ENCODE measurements at regions not wholly inside any gene's neighbourhood (a gene's known extent, or its start where the extent isn't known, plus 50 kb on each side); places are given as distances from the start of the nearest gene placed in this dataset.

DNA sequence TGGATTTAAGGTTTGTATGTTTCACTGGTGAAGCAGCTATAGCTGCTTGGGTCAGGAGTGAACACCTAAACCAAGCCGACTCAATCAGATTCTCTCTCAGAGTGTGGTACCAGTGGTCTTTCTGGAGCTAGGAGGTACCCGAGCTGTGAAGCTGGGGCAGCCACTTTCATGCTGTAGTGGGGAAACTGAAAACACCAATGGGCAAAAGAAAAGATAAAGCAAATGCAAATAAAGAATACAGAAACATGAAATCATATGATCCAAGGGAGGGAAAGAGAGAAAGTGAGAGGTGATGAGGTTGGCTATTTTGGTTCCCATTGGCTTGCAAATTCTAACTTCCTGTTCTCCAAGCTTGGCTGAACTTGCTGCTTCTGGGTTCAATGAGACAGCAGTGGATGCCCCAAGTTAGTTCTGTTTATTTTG, 212.3 kb upstream of the CFAP20DC start:
- DNase-seq (ENCODE audit: insufficient read length, low spot score) = no peak
- no peak for TF ChIP-seq CTCF (IDR thresholded peaks at IDR 0.05; ENCODE audit: insufficient read depth, missing control alignments)
- FAIRE-seq = no peak

GRCh38 chr3:59261009-59261408, 211.2 kb upstream of the CFAP20DC start:
- FAIRE-seq = no peak
- no peak for TF ChIP-seq CTCF (IDR thresholded peaks at IDR 0.05; ENCODE audit: insufficient read depth, missing control alignments)
- DNase-seq (ENCODE audit: insufficient read length, low spot score) = no peak

DNA sequence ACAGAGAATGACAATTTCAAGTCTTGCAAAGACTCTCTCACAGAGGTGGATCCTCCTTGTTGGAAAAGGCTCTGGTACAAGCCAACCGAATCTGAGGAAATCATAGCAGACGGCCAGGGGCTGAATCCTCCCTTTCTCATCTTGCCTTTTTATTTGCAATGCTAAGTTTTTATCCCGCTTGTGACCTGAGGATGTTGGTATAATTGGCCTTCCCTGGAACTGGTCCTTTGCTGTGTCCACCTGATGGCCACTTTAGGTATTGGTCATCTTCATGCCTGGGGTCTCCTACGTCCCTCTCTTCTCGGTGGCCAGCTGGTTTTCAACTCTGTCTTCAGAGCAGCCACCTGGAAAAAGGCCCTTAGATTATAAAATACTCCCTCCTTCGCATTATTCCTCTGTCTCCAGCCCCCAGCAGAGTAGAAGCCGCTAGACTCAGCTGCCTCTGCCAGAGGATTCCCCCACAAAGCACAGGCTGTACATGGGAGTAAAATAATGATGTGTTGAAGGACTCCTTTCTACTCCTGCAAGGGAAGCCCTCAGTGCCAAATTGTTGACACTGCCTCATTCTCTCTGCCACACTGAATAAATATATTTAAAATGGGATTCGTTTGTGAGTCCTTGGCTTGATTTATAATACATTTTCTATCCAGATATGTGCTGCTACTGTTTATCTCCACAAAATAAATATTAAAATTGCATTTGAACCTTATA, 208.9 kb upstream of the CFAP20DC start:
- FAIRE-seq (no peak), DNase-seq (ENCODE audit: insufficient read length, low spot score) (no peak)
- no peak for TF ChIP-seq CTCF (IDR thresholded peaks at IDR 0.05; ENCODE audit: insufficient read depth, missing control alignments)

GRCh38 chr3:59257506-59257905, 207.7 kb upstream of the CFAP20DC start:
- DNase-seq (ENCODE audit: insufficient read length, low spot score) (no peak), FAIRE-seq (no peak)
- TF ChIP-seq CTCF (IDR thresholded peaks at IDR 0.05; ENCODE audit: insufficient read depth, missing control alignments) = no peak

- no peak for FAIRE-seq
- DNase-seq (ENCODE audit: insufficient read length, low spot score) = no peak
- TF ChIP-seq CTCF (IDR thresholded peaks at IDR 0.05; ENCODE audit: insufficient read depth, missing control alignments) = no peak
These were observed 206.4 kb upstream of the CFAP20DC start for GRCh38 chr3:59256230-59256629.

- TF ChIP-seq CTCF (IDR thresholded peaks at IDR 0.05; ENCODE audit: insufficient read depth, missing control alignments) = no peak
- no peak for DNase-seq (ENCODE audit: insufficient read length, low spot score)
- FAIRE-seq = no peak
These were observed 205.2 kb upstream of the CFAP20DC start for GRCh38 chr3:59254976-59255375.

- FAIRE-seq = no peak
- no peak for DNase-seq (ENCODE audit: insufficient read length, low spot score)
- no peak for TF ChIP-seq CTCF (IDR thresholded peaks at IDR 0.05; ENCODE audit: insufficient read depth, missing control alignments)
These were observed 204.6 kb upstream of the CFAP20DC start for GRCh38 chr3:59254433-59254832.

Data from D721Med (cell line).